Hepatocyte (in vitro differentiated cells): ENCODE measurements at regions not wholly inside any gene's neighbourhood (a gene's known extent, or its start where the extent isn't known, plus 50 kb on each side); places are given as distances from the start of the nearest gene placed in this dataset.

ENCODE experiments used
- CTCF ChIP-seq: fragments of 200-600 bp; sonication (generic); IDR thresholded peaks from 2 replicates; pipeline ENCODE4 v1.5.1; 2016; ENCODE audit warnings: antibody characterized with exemption, mild to moderate bottlenecking; ENCODE audit not compliant: poor library complexity
- EZH2 ChIP-seq: fragments of 200-600 bp; sonication (generic); IDR thresholded peaks from 2 replicates; pipeline ENCODE4 v1.6.1; 2016; ENCODE audit warnings: antibody characterized with exemption, mild to moderate bottlenecking, borderline replicate concordance
- EZH2phosphoT487 ChIP-seq: fragments of 200-600 bp; sonication (generic); IDR thresholded peaks from one replicate; pipeline ENCODE4 v1.6.1; 2018; ENCODE audit warnings: antibody characterized with exemption, mild to moderate bottlenecking, low read depth, moderate library complexity; ENCODE audit not compliant: unreplicated experiment, severe bottlenecking

GRCh38 chr11:39570526-39570925, 1888.9 kb downstream of the LRRC4C start:
- no peak for TF ChIP-seq CTCF
- TF ChIP-seq EZH2phosphoT487: no peak
- TF ChIP-seq EZH2: no peak
